Fibroblast of gingiva (primary cell): ENCODE measurements at regions not wholly inside any gene's neighbourhood (a gene's known extent, or its start where the extent isn't known, plus 50 kb on each side); places are given as distances from the start of the nearest gene placed in this dataset.

ENCODE experiments used
- DNase-seq: peaks from one replicate; pipeline ENCODE4 v3.0.0-alpha.2; 2011; ENCODE audit warnings: low read depth

DNA sequence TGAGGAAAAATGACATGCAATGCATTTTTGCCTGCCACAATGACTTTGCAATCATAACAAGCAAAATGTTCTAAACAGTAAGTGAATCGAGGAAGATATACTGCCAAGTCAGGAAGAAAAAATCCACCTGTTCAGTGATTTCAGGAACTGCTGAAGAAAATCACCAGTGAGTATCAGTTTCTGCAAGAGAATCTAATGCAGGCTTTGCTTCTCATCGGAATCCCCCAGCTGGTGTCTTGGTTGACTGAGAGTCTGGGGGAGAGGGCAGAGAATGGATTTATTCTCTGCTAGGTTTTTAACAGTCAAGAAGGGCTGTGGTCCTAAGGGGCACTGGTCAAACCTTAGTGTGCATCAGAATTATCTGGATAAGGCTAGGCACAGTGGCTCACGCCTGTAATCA is 363.4 kb downstream of the CDH26 start:
- no peak for DNase-seq

DNA sequence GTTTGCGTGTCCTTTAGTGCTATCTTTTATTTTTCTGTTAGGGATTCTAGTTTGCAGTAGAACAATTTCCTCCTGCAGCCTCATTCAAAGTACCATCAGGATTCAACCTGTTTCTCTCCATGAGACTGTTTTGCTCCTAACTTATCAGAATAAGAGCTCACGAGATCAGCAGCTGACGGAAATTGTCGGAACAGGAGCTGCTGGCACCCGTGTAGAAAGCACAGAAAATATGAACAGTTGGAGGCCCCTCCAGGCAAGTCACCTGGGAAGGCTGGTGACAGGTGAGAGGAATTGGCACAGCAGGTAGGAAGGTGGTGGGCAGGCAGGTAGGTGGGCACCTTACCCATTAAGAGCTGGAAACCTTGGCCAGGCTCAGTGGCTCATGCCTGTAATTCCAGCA is 368.6 kb downstream of the CDH26 start:
- DNase-seq = no peak

DNA sequence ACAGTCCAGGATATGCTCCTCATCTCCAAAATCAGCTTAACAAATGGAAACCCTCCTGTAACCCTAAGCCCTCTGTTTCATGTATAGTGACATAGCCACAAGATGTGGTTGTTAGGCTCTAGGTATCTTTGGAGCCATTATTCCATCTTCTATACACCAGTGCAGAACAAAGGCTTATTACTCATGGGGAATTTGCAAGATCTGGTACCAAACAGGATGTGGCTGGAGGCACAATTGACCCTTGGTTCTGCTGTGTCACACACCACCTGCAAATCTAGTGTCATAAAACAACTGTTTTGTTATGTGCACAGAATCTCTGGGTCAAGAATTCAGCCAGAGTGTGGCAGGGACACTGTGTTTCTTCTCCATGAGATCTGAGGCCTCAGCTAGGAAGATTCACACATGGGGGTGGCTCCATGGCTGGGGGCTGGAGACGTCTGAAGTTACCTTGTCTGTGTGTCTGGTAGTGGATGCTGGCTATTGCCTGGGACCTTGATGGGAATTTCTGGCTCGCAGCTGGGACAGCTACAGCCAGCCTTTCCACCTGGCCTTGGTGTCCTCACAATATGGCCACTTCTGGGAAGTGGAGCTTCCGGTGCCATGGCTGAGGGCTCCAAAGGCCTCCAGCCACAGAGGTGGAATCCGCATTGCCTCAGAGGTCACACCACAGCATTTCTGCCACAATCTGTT is 369.9 kb downstream of the CDH26 start:
- no peak for DNase-seq

DNA sequence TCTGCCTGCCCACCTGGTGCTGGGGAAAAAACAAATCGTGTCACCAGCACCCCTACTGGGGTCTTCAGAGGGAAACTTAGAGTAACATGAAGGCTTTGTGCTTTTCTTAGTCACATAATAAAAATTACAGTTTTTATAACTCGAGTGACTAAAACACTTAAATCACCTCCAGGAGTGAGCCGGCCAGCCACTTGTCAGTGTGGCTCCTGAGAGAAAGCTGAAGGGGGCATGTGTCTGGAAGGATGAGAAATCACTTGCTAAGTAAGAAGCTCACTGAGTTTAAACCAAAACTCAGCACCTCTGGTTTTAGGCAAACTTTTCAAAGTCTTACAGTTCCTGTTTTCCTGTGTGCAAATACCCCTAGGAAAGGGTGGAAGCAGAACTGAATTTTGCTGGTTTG is 372.2 kb downstream of the CDH26 start:
- DNase-seq = no peak

DNA sequence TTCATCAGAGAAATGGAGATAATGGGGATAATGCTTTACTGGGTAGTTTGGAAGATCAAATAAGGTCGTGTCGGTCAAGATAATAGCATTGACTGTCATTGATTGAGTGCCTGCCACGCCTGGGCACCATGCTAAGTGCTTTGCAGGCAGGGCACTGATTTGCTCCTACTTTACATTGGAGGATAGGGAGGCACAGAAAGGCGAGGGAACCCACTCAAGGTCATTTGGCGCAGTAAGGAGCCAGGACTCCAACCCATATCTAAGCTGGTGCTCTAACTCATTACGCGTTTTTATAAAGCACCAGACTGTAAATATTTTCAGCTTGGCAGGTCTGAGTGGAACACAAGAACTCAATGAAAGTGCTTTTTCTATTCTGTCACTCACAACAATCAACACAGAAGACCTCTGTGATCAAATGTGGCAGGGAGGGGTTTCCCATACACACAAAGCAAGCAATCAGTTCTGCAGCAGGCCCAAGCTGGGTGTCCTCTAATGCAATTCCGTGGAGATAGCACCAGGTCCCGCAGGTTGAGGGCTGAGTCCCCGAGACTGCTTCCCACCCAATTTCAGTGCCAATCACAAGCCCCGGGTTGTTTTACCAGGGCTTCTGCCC is 373.6 kb downstream of the CDH26 start:
- no peak for DNase-seq

DNA sequence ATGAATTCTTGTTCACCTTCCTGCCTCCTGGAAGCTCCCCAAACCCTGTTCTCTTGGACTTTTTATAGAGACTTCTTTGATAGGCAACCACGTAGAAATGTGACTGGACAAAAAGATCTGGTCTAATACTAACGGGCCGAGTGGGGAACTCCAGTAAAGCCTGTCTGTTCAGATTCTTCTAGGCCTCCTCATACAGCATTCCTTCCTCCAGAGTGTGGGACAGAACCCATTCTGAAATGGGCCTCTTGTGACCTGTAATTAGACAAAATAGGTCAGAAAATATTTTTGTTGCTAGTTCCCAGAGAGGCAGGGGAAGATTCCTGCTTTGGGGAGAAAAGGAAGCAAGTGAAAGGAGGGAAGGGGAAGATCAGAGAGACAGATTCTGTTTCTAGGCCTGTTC is 374.3 kb downstream of the CDH26 start:
- no peak for DNase-seq

DNA sequence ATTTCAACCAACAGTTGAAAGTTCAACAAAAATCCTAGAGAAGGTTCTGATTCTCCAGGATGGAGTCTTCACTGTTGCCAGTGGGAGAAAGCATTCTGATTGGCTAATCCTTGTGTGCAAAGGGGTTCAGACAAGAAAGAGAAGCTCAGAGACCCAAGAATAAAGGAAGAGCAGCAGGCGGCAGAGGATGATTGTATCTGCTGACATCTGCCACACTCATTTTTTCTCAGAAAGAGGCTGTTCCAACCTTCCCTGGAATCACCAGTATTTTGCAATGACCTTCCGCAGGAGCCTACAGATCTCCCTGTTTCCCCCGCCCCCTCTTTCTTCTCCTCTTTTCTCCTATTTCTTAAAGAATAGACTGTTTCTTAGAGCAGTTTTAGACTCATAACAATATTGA is 376.7 kb downstream of the CDH26 start:
- DNase-seq = no peak

DNA sequence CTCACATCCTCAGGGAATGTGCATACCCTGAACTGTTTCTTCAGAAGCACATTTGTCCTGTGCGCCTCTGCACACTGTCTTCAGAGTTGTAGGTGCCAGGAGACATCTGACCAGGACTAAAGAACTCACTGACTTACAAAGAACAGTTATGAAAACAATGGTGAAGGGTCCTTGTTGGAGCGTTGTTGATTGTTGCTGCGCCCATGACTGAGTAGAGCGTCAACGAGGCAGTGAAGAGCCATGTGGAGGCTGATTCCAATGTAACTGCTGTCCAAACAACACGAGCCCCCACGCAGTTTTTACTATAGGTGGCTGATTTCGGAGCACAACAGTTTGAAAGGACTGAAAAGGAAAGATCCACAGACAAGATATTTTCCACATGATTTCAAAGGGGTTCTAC is 380.3 kb downstream of the CDH26 start:
- DNase-seq = no peak

DNA sequence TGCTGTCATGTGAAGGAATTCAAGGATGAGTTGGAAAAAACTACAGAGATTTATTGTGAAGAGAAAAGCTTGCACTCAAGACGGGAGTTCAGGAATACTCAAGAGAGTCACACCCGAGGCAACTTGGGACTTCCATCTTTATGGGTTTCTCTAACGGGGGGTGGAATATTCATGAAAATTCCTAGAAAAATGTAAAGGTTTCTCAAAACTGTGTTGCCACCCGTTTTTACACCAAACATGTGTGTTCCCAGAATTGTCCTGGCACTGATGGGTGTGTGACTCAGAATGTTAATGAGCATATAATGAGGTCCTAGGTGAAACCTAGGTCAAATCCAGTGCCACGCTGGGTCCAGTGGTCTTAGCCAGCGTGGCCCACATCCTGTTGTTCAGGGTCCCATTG is 381.5 kb downstream of the CDH26 start:
- no peak for DNase-seq

DNA sequence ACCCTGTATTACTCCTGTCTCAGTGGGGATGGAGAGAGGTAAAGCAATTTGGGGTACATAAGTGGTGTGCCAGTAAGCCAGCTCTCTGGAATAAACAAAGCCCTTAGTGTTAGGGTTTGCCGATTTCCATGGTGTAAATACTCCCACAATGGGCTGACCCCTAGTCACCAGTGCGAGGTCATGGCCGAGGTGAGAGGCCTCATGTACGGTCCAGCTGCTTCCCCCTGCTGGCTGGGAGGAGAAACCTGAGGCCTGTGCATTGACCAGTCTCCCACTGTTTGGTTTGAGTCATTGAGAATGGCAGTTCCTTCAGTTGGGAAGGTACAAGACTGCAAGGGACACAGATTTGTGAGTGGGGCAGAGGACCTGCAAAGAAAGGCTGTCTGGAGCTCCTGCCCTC is 382.0 kb downstream of the CDH26 start:
- no peak for DNase-seq

DNA sequence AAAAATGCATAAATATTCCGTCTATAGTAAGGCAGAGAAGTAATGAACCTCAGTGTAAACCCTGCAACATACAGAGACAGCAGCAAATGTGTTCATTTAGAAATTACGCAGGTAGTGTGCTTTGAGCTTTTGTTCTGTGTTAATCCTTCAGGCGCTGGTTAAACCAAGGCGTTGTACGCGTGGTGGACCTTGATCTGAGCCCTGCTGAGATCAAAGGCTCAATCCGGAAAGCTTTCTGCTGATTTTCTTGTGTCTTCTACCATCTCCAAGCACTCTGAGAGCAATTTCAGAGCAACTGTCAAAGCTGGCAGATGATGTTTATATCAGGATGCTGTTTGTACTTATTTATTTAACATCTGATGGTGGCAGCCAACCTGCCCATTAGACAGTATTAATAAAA is 382.8 kb downstream of the CDH26 start:
- no peak for DNase-seq

DNA sequence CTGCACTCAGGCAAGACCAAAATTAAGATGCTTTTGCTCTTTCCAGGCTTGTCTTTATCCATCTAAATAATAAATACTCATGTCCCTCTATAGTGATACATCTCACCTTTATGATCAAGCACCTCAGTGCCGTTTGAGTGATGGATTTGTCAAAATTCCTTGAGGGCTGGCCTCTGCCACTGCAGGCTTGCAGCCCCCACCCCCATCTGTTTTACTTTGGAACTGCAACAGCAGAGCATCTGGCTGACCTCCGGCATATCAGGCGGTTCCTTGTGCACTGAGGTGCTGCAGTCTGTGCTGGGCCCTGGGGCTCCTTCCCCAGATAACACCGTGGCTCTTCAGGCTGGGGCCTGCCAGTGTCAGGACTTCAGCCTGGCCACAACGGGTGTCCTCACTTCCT is 386.9 kb downstream of the CDH26 start:
- DNase-seq = no peak

DNA sequence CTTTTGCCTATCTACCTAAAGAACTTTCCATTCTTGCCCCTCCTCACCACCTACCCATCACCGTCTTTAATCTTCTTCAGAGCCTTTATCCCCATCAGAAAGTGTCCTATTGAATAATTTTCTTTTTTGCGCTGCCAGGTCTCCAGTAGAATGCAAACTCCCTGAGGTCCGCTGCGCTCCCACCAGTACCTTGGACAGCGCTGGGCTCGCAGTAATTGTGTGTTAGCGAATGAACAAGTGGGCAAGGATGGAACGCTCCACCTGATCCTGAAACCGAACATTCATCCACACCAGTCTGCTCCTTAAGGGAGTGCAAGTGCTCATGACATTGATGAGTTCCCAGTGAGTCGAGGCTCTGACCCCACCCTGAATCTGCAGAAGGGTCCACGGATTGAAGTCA is 391.2 kb downstream of the CDH26 start:
- no peak for DNase-seq

DNA sequence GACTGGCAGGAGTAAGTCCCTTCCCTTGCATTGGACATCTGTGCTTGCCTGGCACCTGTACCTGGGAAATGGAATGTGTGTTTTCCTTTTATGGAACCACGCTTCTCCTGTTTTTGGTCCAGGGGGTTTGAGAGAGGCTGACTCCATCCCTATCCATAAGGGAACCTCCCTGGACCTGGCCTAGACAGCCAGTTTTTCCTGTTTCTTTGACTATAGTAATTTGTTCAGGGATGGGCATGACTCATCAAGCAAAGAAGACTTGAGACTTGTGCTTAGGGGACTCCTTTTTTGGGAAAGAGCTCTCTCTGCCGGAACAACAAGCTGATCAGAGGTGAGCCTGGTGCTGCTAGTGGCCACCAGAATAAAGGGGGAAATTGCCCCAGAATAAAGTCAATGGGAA is 393.8 kb downstream of the CDH26 start:
- no peak for DNase-seq

DNA sequence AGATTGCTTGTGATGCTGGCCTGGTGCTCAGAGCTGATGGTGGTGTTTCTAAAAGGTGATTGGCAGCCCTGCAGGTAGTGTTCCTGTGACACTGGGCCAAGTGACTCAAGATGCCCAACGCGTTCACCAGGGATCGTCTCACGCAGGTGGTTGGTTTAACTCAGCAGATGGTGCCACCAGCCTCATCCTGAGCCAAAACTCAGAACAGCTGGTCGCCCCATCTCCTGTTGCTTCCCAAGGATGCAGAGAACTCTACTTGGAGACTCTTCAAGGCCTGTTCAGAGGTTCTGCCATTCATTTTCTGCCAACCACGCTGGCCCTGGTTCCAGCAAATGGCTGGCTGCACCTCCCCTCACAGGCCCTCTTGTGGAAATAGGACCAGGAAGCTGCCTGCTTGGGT is 394.4 kb downstream of the CDH26 start:
- DNase-seq = no peak

DNA sequence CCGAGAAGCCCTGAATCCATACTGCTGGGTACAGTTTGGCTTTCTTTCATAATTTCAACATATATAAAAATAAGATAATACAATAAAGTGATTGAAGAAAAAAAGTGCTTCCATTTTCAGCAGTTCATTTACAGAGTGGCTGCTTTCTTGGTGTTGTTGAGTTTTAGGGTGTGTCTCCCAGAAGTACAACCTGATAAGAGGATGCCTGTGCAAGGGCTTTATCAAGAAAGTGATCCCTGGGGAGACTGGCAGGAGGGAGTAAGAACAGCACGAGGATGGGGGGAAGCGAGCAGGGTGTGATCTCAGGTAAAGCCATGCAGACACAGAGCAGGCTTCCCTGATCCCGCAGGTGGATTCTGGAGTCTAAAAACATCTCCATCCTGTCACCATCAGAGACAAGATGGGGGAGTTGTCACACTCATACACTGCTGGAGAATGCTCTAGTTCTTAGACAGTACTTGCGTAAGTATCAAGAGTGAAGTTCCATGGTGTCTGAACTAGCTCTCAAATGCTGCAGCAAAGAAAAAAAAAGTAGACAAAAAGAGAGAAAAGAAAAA is 395.9 kb downstream of the CDH26 start:
- no peak for DNase-seq

DNA sequence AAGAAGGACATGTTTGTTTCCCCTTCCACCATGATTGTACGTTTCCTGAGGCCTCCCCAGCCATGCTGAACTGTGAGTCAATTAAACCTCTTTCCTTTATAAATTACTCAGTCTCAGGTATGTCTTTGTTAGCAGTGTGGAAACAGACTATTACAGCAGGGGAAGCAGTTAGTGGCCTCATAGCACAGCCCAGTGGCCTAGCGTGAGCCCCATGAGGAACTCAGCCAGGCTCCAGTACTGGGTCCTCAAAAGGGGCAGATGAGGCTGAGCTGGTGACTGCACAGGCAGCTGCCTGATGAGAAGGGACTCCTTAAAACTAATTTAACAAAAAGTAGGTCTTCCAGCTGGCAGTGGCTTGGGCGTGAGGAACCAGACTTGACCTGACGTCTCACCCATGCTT is 399.9 kb downstream of the CDH26 start:
- no peak for DNase-seq

DNA sequence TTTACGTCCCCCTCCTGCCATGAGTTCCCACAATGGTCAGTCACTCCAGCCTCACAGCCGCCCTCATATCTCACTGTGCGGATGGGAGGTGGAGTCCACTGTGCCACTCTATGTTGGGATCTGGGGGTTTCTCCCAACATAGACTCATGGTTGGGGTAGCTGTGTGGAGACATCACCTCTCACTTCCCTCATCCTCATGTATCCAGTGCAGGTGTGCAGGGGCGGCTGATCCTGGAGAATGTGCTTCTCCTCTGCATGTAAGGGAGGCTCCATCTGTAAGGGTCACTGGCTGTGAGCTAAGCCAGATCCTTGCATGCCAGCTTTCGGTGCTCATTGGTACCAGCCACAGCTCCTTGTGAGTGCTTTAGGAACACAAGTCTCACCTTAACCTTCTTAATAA is 400.8 kb downstream of the CDH26 start:
- DNase-seq = no peak

DNA sequence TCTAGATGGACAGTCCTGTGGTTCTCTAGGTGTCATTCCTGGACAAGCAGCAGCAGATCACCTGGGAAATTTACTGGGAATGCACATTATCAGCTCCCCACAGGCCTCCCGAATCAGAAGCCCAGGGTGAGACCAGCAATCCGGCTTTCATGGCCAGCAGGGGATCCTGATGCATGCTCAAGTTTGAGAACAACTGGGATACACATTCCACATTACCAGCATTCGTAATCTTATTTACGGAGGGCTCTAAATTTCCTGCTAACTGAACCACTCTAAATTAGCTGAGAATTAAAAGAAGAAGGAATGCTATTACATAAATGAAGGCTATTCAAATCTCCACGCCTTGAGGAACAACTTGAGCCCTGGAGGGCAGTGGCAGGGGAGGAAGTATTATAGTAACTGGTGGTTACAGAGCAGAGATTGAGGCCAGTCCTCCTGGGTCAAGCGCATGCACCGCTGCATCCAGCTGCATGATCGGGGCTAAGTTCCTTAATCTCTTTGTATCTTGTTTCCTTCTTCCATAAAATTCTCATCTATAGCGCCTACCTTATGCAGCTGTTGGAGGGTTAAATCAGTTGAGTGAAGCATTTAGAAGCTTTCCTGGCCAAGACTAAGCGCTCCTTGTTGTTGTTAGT is 403.7 kb downstream of the CDH26 start:
- DNase-seq = no peak

DNA sequence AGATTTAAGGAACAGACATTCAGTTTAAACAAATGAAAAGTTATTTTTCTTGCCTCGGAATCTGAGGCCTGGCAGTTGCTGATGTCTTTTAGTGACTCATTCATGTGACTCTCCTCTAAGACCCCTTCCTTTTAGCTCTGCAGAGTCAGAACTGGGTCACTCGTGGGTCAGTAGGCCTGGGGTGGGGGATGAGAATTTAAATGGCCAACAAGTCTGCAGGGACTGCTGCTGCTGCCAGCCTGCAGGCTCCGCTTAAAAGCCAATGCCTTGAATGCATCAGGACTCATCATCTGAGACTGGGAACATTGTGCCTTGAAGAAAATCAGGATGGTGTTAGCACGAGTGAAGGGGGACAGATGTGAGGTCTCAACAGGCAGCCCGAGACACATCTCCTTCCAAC is 404.3 kb downstream of the CDH26 start:
- no peak for DNase-seq

DNA sequence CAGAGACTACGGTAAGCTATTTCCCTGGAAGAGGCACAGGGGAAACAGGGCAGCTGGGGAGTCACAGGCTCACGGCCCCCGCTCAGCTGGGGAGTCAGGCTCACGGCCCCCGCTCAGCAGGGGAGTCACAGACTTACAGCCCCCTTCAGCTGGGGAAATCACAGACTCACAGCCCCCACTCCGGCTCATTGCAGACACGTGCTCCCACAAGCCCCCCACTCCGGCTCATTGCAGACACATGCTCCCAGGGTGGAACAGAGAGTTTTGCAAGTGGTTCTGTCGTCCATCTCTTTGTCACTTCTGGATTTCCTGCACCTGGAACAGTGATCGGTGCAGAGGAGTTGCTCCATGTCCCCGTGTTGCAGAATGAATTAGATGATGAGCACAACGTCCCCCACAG is 405.5 kb downstream of the CDH26 start:
- no peak for DNase-seq

DNA sequence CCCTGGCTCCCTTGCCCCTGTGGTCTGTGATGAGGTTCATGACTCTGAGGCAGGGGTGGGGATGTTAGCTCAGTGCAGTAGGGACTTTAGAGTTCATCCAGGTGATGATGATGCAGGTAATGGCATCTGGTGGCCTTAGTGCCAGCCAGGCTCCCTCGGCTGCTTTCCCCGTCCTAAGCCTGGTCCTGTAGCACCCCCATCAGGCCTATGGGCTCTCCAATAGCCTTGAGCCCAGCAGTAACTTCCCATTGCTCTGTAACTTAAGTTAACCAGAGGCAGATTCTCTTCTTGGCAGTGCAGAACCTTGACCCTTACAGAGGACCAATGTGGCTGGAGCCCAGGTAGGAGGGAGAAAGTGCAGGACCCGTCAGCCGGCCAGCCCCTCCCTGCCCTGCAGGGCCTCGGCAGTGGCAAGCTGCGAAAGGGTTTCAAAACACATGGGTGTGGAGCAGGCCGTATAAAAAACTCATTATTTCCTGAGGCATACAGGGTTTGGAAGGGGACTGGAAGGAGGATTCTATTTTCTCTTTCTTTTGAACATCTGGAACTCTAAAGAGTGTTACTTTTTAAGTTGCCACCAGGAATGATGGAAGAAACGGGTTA is 406.9 kb downstream of the CDH26 start:
- no peak for DNase-seq

DNA sequence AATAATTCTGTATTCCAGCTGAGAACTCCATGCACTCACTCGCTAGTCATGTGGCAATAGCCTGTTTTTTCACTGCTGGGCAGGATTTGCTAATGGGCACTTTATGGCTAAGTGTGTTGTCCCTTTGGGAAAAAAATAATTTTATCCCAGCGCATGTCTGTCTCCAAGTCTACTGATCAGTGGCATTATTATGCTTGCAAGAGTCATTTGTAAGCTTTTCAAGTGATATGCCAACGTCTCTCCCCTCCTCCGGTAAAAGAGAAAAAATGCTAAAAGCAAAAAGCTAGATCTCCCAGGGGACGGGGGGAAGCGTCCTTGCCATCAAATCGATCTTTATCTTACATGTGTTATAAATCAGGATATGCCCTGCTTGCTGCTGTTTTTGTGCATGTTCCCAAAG is 407.7 kb downstream of the CDH26 start:
- no peak for DNase-seq
